ENCODE measurements at regions not wholly inside any gene's neighbourhood (a gene's known extent, or its start where the extent isn't known, plus 50 kb on each side); places are given as distances from the start of the nearest gene placed in this dataset.

- DNase-seq (no peak), ATAC-seq (no peak)
- no peak for TF ChIP-seq CTCF (IDR thresholded peaks at IDR 0.05)
- intact Hi-C loops (cut with DNase I) = no loop called here
- Histone ChIP-seq H3K4me1 (no peaks in the 10 kb centered on the region), H3K4me3 (no peak overlapping the region), H3K27me3 (no peaks in the 10 kb centered on the region), H3K9me3 (no peaks in the 10 kb centered on the region), H3K27ac (no peak overlapping the region), H3K36me3 (no peaks in the 10 kb centered on the region)
- WGBS, 2 donors = 65 to 69% methylated on average over 2 of the region's 2 CpGs
Measured at GRCh38 chr12:90423965-90424364, 531.0 kb downstream of the CCER1 start.

DNA sequence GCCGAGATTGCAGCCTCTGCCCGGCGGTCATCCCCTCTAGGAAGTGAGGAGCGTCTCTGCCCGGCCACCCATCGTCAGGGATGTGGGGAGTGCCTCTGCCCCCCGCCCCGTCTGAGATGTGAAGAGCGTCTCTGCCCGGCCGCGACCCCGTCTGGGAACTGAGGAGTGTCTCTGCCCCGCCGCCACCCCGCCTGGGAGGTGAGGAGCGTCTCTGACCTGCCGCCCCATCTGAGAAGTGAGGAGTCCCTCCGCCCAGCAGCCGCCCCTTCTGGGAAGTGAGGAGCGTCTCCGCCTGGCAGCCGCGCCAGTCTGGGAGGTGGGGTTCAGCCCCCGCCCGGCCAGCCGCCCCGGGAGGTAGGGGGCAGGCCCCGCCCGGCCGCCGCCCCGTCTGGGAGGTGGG is 544.0 kb downstream of the CCER1 start:
- Histone ChIP-seq H3K27ac (no peak overlapping the region), H3K27me3 (no peaks in the 10 kb centered on the region), H3K36me3 (no peaks in the 10 kb centered on the region), H3K9me3 (peaks cover 0 to 5% (median 0%) of the 10 kb centered on the region in 11 donors), H3K4me3 (no peak overlapping the region), H3K4me1 (no peaks in the 10 kb centered on the region)
- TF ChIP-seq CTCF (IDR thresholded peaks at IDR 0.05) = no peak
- no peak for ATAC-seq
- WGBS, 2 donors = 97 to 98% methylated on average over 33 of the region's 33 CpGs
- no peak for DNase-seq
- intact Hi-C loops (cut with DNase I) = no loop called here

DNA sequence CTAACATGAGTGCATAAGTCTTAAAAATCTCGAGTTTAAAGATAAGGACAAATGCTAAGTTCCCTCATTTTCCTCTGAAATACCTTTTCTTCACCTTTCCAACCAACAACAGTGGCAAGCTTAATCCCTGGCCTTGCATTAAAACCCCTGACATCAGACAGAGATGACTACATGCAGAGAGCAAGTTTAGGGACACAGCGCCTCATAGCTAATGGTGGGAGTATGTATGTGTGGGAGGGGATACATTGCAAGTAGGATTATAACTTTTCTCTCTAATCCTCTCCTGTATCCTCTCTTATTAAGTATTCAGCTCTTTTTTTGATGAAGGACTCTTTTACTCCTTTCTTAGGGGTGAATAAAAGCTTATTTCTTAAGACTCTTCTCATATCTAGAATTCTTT is 547.1 kb downstream of the CCER1 start:
- no peak for DNase-seq
- no peaks in the 10 kb centered on the region for H3K27me3 ChIP-seq
- H3K9me3 ChIP-seq = no peaks in the 10 kb centered on the region
- H3K27ac ChIP-seq = no peak overlapping the region
- ATAC-seq = no peak
- TF ChIP-seq CTCF (IDR thresholded peaks at IDR 0.05) = peak in 1 of 9 donors; percentile 5
- H3K4me3 ChIP-seq = no peak overlapping the region
- intact Hi-C loops (cut with DNase I) = no loop called here
- WGBS, 2 donors = 68 to 71% methylated on average over 2 of the region's 2 CpGs
- no peaks in the 10 kb centered on the region for H3K4me1 ChIP-seq
- H3K36me3 ChIP-seq = no peaks in the 10 kb centered on the region

DNA sequence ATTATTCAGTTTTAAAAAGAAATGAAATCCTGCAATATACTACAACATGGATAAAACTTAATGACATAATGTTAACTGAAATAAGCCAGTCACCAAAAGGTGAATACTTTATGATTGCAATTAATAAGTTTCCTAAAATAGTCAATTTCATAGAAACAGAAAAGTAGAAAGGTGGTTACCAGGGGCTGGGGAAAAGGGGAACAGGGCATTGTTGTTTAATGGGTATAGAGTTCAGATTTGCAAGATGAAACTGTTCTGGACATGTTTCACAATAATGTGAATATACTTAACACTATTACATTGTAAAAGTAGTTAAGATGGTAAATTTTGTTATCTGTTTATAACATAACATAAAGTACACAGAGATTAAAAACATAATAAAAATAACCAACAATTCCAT is 550.9 kb downstream of the CCER1 start:
- ATAC-seq = no peak
- intact Hi-C loops (cut with DNase I) = no loop called here
- no peak for DNase-seq

More for the DNA sequence above, 550.9 kb downstream of the CCER1 start:
- Histone ChIP-seq H3K4me3 (no peak overlapping the region), H3K27me3 (peaks cover 0 to 6% (median 0%) of the 10 kb centered on the region in 7 donors), H3K36me3 (no peaks in the 10 kb centered on the region), H3K4me1 (no peaks in the 10 kb centered on the region), H3K9me3 (peaks cover 0 to 2% (median 0%) of the 10 kb centered on the region in 11 donors), H3K27ac (no peak overlapping the region)
- no peak for TF ChIP-seq CTCF (IDR thresholded peaks at IDR 0.05)

Measured in heart right ventricle (tissue), 16 donors.